ENCODE measurements at regions not wholly inside any gene's neighbourhood (a gene's known extent, or its start where the extent isn't known, plus 50 kb on each side); places are given as distances from the start of the nearest gene placed in this dataset.

- TF ChIP-seq CTCF (IDR thresholded peaks at IDR 0.05; ENCODE audit: extremely low read depth in 1 of 2, insufficient read depth in 1 of 2, low read depth in 1 of 2, low read length in 2 of 2) (no peak), POLR2A (IDR thresholded peaks at IDR 0.05; ENCODE audit: low read depth, low read length) (no peak), FOS (IDR thresholded peaks at IDR 0.05; ENCODE audit: borderline replicate concordance, insufficient read depth, low read length) (no peak), POLR2AphosphoS5 (IDR thresholded peaks at IDR 0.05; ENCODE audit: insufficient read depth, low read depth, low read length) (no peak), EZH2 (IDR thresholded peaks at IDR 0.05; ENCODE audit: borderline replicate concordance, low read depth, low read length, severe bottlenecking) (no peak), MAX (IDR thresholded peaks at IDR 0.05; ENCODE audit: insufficient read depth, insufficient read length) (no peak), JUN (IDR thresholded peaks at IDR 0.05; ENCODE audit: borderline replicate concordance, insufficient read depth, insufficient read length, low read depth) (no peak), GATA2 (IDR thresholded peaks at IDR 0.05; ENCODE audit: insufficient read depth, insufficient read length, low read depth, low read length) (no peak)
Measured at GRCh38 chr2:129484999-129485897, 494.2 kb upstream of the RAB6C start.
